ENCODE measurements at regions not wholly inside any gene's neighbourhood (a gene's known extent, or its start where the extent isn't known, plus 50 kb on each side); places are given as distances from the start of the nearest gene placed in this dataset.
"Not testable (repeated sequence)": the region's sequence is repeated elsewhere in the genome, so short reads cannot be mapped to it uniquely, and the experiment has no call there.

- no peak for DNase-seq
These were observed 117.1 kb upstream of the RASA1 start for GRCh38 chr5:87150630-87151029.

- no peak for DNase-seq
These were observed 116.1 kb upstream of the RASA1 start for GRCh38 chr5:87151547-87151946.

GRCh38 chr5:87152886-87153285, 114.8 kb upstream of the RASA1 start:
- DNase-seq = no peak

GRCh38 chr5:87154191-87154590, 113.5 kb upstream of the RASA1 start:
- DNase-seq = no peak

- no peak for DNase-seq
These were observed 112.6 kb upstream of the RASA1 start for GRCh38 chr5:87155106-87155505.

- no peak for DNase-seq
These were observed 111.1 kb upstream of the RASA1 start for GRCh38 chr5:87156631-87157030.

- DNase-seq = no peak
These were observed 103.3 kb upstream of the RASA1 start for GRCh38 chr5:87164409-87164808.

- no peak for DNase-seq
These were observed 98.2 kb upstream of the RASA1 start for GRCh38 chr5:87169300-87169991.

GRCh38 chr5:87170799-87171198, 96.9 kb upstream of the RASA1 start:
- DNase-seq = no peak

GRCh38 chr5:87182649-87183048, 85.0 kb upstream of the RASA1 start:
- DNase-seq = no peak

- no peak for DNase-seq
These were observed 83.8 kb upstream of the RASA1 start for GRCh38 chr5:87183896-87184295.

- DNase-seq = no peak
These were observed 83.1 kb upstream of the RASA1 start for GRCh38 chr5:87184605-87185004.

- DNase-seq = no peak
These were observed 81.8 kb upstream of the RASA1 start for GRCh38 chr5:87185838-87186237.

GRCh38 chr5:87188391-87188790, 79.3 kb upstream of the RASA1 start:
- DNase-seq = no peak

- no peak for DNase-seq
These were observed 77.6 kb upstream of the RASA1 start for GRCh38 chr5:87190041-87190440.

GRCh38 chr5:87190687-87191086, 77.0 kb upstream of the RASA1 start:
- no peak for DNase-seq

- no peak for DNase-seq
These were observed 76.0 kb upstream of the RASA1 start for GRCh38 chr5:87191645-87192044.

GRCh38 chr5:87195104-87195591, 72.5 kb upstream of the RASA1 start:
- no peak for DNase-seq

- DNase-seq = no peak
These were observed 72.1 kb upstream of the RASA1 start for GRCh38 chr5:87195616-87196015.

- DNase-seq = no peak
These were observed 69.7 kb upstream of the RASA1 start for GRCh38 chr5:87198010-87198409.

GRCh38 chr5:87199246-87199645, 68.4 kb upstream of the RASA1 start:
- not testable (repeated sequence) for DNase-seq

- DNase-seq = not testable (repeated sequence)
These were observed 68.0 kb upstream of the RASA1 start for GRCh38 chr5:87199704-87200103.

GRCh38 chr5:87210076-87210475, 57.6 kb upstream of the RASA1 start:
- DNase-seq = no peak

GRCh38 chr5:87210743-87211142, 56.9 kb upstream of the RASA1 start:
- DNase-seq = no peak

- no peak for DNase-seq
These were observed 56.0 kb upstream of the RASA1 start for GRCh38 chr5:87211676-87212075.
